Bronchial epithelial cell (primary cell): ENCODE measurements at regions not wholly inside any gene's neighbourhood (a gene's known extent, or its start where the extent isn't known, plus 50 kb on each side); places are given as distances from the start of the nearest gene placed in this dataset.
A peak's percentile ranks its signal among the peaks of the same experiment; 100 is the strongest.

Source experiments
- DNase-seq: peaks from one replicate; pipeline ENCODE4 v3.0.0-alpha.2; 2010; ENCODE audit warnings: low read depth
- FAIRE-seq: peaks from 2 replicates; lab custom pipeline; 2011; peaks lifted over from hg19 to GRCh38; lab: Jason Lieb, UNC
- H3K27me3 ChIP-seq: 2 replicates; pipeline ENCODE4 v1.5.1; 2011; ENCODE audit warnings: low read length; ENCODE audit not compliant: control insufficient read depth, insufficient read depth
- H3K36me3 ChIP-seq: 2 replicates; pipeline ENCODE4 v1.5.1; 2011; ENCODE audit warnings: low read length; ENCODE audit not compliant: control insufficient read depth, insufficient read depth
- H3K4me3 ChIP-seq: 2 replicates; pipeline ENCODE4 v1.5.1; 2011; ENCODE audit warnings: mild to moderate bottlenecking, low read depth, low read length, control low read depth
- TF ChIP-seq, protein P1 (sequence below): IDR thresholded peaks from 2 replicates; pipeline ENCODE4 v1.5.1; 2011; ENCODE audit warnings: mild to moderate bottlenecking, moderate library complexity, low read length, control low read depth, inconsistent platforms; ENCODE audit not compliant: insufficient read depth, severe bottlenecking

GRCh38 chr4:175447016-175447415, 365.0 kb downstream of the GPM6A start:
- DNase-seq (no peak), FAIRE-seq (no peak)
- TF ChIP-seq, protein P1, sequence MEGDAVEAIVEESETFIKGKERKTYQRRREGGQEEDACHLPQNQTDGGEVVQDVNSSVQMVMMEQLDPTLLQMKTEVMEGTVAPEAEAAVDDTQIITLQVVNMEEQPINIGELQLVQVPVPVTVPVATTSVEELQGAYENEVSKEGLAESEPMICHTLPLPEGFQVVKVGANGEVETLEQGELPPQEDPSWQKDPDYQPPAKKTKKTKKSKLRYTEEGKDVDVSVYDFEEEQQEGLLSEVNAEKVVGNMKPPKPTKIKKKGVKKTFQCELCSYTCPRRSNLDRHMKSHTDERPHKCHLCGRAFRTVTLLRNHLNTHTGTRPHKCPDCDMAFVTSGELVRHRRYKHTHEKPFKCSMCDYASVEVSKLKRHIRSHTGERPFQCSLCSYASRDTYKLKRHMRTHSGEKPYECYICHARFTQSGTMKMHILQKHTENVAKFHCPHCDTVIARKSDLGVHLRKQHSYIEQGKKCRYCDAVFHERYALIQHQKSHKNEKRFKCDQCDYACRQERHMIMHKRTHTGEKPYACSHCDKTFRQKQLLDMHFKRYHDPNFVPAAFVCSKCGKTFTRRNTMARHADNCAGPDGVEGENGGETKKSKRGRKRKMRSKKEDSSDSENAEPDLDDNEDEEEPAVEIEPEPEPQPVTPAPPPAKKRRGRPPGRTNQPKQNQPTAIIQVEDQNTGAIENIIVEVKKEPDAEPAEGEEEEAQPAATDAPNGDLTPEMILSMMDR: no peak

DNA sequence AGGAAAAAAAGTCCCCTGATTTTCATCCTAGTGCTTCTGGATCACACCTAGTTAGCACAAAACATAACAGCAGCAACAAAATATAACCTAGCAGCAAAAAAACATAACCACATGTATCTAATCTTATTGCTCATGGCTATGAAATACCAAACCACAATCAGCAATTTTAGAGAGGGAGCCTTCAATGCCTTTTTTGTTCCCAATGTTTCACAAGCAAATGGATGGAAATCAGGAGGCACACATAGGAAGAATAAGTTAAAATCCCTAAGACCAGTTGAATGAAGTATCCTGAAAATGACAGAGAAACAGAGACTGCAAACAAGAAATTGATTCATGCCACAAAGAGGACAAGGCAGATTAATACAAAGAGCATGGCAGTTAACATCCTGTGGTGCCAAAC, 361.6 kb downstream of the GPM6A start:
- Histone ChIP-seq H3K36me3 (no peaks in the 10 kb centered on the region), H3K4me3 (no peak overlapping the region), H3K27me3 (no peaks in the 10 kb centered on the region)
- TF ChIP-seq, protein P1: no peak
- no peak for FAIRE-seq
- DNase-seq: no peak

More at GRCh38 chr4:175447016-175447415, 365.0 kb downstream of the GPM6A start:
- no peaks in the 10 kb centered on the region for H3K27me3 ChIP-seq
- no peaks in the 10 kb centered on the region for H3K36me3 ChIP-seq
- H3K4me3 ChIP-seq: no peak overlapping the region

- TF ChIP-seq, protein P1: no peak
Observed at GRCh38 chr4:175451238-175451965, 360.7 kb downstream of the GPM6A start.

GRCh38 chr4:175453456-175453855, 358.6 kb downstream of the GPM6A start:
- Histone ChIP-seq H3K36me3 (no peaks in the 10 kb centered on the region), H3K27me3 (no peaks in the 10 kb centered on the region), H3K4me3 (no peak overlapping the region)
- FAIRE-seq (no peak), DNase-seq (no peak)
- TF ChIP-seq, protein P1: no peak

More at GRCh38 chr4:175451238-175451965, 360.7 kb downstream of the GPM6A start:
- Histone ChIP-seq H3K36me3 (no peaks in the 10 kb centered on the region), H3K4me3 (no peak overlapping the region), H3K27me3 (no peaks in the 10 kb centered on the region)
- DNase-seq (no peak), FAIRE-seq (no peak)

GRCh38 chr4:175456131-175456530, 355.9 kb downstream of the GPM6A start:
- DNase-seq: peak; percentile 15
- Histone ChIP-seq H3K27me3 (no peaks in the 10 kb centered on the region), H3K36me3 (no peaks in the 10 kb centered on the region), H3K4me3 (no peak overlapping the region)
- TF ChIP-seq, protein P1: no peak
- FAIRE-seq: no peak
